Left ventricle myocardium inferior (tissue), 1 donor: ENCODE measurements at regions not wholly inside any gene's neighbourhood (a gene's known extent, or its start where the extent isn't known, plus 50 kb on each side); places are given as distances from the start of the nearest gene placed in this dataset.

ENCODE experiments used
- DNase-seq: peaks from one replicate; pipeline ENCODE4 v3.0.0-alpha.2; 2020
- H3K27ac ChIP-seq: fragments of 200-600 bp; replicated peaks from 2 replicates; pipeline ENCODE4 v1.8.0; 2021
- H3K27me3 ChIP-seq: fragments of 200-600 bp; 2 replicates; pipeline ENCODE4 v1.8.0; 2021; ENCODE audit warnings: low read depth
- H3K36me3 ChIP-seq: fragments of 200-600 bp; 2 replicates; pipeline ENCODE4 v1.8.0; 2021
- H3K4me1 ChIP-seq: fragments of 200-600 bp; 2 replicates; pipeline ENCODE4 v1.8.0; 2021
- H3K4me3 ChIP-seq: fragments of 200-600 bp; 2 replicates; pipeline ENCODE4 v1.8.0; 2021; ENCODE audit warnings: mild to moderate bottlenecking, moderate library complexity
- H3K9me3 ChIP-seq: fragments of 200-600 bp; replicated peaks from 2 replicates; pipeline ENCODE4 v1.8.0; 2021
- CTCF ChIP-seq: fragments of 200-600 bp; IDR thresholded peaks from 2 replicates; pipeline ENCODE4 v1.8.0; 2021; ENCODE audit warnings: antibody characterized with exemption, mild to moderate bottlenecking, borderline replicate concordance
- intact Hi-C: fragments of 100-400 bp; cut with micrococcal nuclease; formaldehyde crosslinking; loops from one replicate; pipeline ENCODE4 v1.11.0; 2022
- donor health status: DM: no; HTN: yes; CAD: no; lungs with severe emphysema.

GRCh38 chr18:60784161-60784560 is 411.6 kb upstream of the MC4R start:
- Histone ChIP-seq H3K36me3 (no peaks in the 10 kb centered on the region), H3K4me1 (no peaks in the 10 kb centered on the region), H3K4me3 (no peak overlapping the region), H3K9me3 (peaks cover 8% of the 10 kb centered on the region), H3K27me3 (no peaks in the 10 kb centered on the region), H3K27ac (no peak overlapping the region)
- TF ChIP-seq CTCF: no peak
- DNase-seq: no peak
- intact Hi-C loops: no loop called here

GRCh38 chr18:60794802-60795201 is 422.2 kb upstream of the MC4R start:
- intact Hi-C loops: no loop called here
- peaks cover 18% of the 10 kb centered on the region for H3K9me3 ChIP-seq
- H3K4me3 ChIP-seq: no peak overlapping the region
- H3K36me3 ChIP-seq: no peaks in the 10 kb centered on the region
- DNase-seq: no peak
- H3K4me1 ChIP-seq: no peaks in the 10 kb centered on the region
- H3K27ac ChIP-seq: no peak overlapping the region
- no peaks in the 10 kb centered on the region for H3K27me3 ChIP-seq
- TF ChIP-seq CTCF: no peak

GRCh38 chr18:60804415-60804814 is 431.8 kb upstream of the MC4R start:
- intact Hi-C loops: no loop called here

GRCh38 chr18:60809937-60810336 is 437.4 kb upstream of the MC4R start:
- no peak for TF ChIP-seq CTCF
- intact Hi-C loops: no loop called here

More at GRCh38 chr18:60804415-60804814, 431.8 kb upstream of the MC4R start:
- H3K9me3 ChIP-seq: peaks cover 4% of the 10 kb centered on the region
- H3K4me3 ChIP-seq: no peak overlapping the region
- no peak for TF ChIP-seq CTCF
- no peaks in the 10 kb centered on the region for H3K36me3 ChIP-seq
- H3K27me3 ChIP-seq: no peaks in the 10 kb centered on the region
- H3K27ac ChIP-seq: no peak overlapping the region
- H3K4me1 ChIP-seq: no peaks in the 10 kb centered on the region
- DNase-seq: no peak

GRCh38 chr18:60812921-60813320 is 440.3 kb upstream of the MC4R start:
- Histone ChIP-seq H3K4me3 (no peak overlapping the region), H3K36me3 (no peaks in the 10 kb centered on the region), H3K27ac (no peak overlapping the region), H3K27me3 (no peaks in the 10 kb centered on the region), H3K9me3 (no peaks in the 10 kb centered on the region), H3K4me1 (no peaks in the 10 kb centered on the region)
- DNase-seq: no peak
- no peak for TF ChIP-seq CTCF
- intact Hi-C loops: no loop called here

More at GRCh38 chr18:60809937-60810336, 437.4 kb upstream of the MC4R start:
- no peaks in the 10 kb centered on the region for H3K36me3 ChIP-seq
- no peak overlapping the region for H3K27ac ChIP-seq
- no peaks in the 10 kb centered on the region for H3K4me1 ChIP-seq
- DNase-seq: no peak
- H3K4me3 ChIP-seq: no peak overlapping the region
- H3K27me3 ChIP-seq: no peaks in the 10 kb centered on the region
- H3K9me3 ChIP-seq: no peaks in the 10 kb centered on the region

- Histone ChIP-seq H3K9me3 (no peaks in the 10 kb centered on the region), H3K27ac (no peak overlapping the region), H3K4me3 (no peak overlapping the region), H3K27me3 (no peaks in the 10 kb centered on the region), H3K4me1 (no peaks in the 10 kb centered on the region), H3K36me3 (no peaks in the 10 kb centered on the region)
- no peak for DNase-seq
- TF ChIP-seq CTCF: peak; percentile 26
- intact Hi-C loops: loop anchor here (10.0 kb wide), 1 partner anchor 58 kb away; no protein-coding TSS in a partner anchor
These were observed 453.8 kb upstream of the MC4R start for GRCh38 chr18:60826346-60826745.
